Activated gamma-delta T cell (primary cell): ENCODE measurements at regions not wholly inside any gene's neighbourhood (a gene's known extent, or its start where the extent isn't known, plus 50 kb on each side); places are given as distances from the start of the nearest gene placed in this dataset.
"Not testable (repeated sequence)": the region's sequence is repeated elsewhere in the genome, so short reads cannot be mapped to it uniquely, and the experiment has no call there.

Experiments used
- DNase-seq: peaks from one replicate; lab custom pipeline; 2025; lab: John Stamatoyannopoulos, UW

DNA sequence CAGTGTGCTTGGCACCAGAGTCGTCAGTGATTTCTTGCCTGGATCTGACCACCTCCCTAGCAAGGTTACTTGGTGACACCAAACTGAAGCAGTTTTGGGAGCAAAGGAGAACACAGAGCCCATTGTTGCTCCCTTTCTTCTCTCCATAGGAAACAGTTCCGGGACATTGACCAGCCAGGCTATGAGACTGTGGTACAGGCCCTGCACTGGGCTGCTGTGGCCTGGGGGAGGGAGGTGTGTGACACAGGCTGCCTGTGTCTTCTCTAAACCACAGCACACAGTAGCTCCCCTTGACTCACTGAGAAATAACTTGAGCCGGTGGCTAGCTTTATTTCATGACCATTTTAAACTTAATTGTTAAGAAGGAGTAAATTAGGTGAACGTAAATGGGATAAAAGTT is 214.8 kb upstream of the UBL3 start:
- no peak for DNase-seq

DNA sequence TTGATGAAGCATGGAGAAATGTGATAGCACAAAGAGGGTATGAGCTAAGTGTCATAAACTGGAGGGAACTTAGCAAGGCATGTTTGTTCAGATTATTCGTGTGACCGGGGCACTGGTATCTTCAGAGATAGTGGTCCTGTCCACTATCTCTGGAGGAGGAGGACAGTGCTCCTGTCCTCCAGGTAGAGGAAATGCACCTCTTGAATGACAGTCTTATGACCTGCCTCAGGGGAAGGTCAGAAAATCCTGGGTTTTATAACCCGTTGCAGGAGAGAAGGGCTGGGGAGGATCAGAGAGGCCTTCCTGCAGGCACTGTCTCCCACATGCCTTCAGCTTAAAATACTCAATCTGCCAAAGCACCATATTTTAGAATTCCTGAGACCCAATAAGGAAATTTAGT is 213.5 kb upstream of the UBL3 start:
- no peak for DNase-seq

DNA sequence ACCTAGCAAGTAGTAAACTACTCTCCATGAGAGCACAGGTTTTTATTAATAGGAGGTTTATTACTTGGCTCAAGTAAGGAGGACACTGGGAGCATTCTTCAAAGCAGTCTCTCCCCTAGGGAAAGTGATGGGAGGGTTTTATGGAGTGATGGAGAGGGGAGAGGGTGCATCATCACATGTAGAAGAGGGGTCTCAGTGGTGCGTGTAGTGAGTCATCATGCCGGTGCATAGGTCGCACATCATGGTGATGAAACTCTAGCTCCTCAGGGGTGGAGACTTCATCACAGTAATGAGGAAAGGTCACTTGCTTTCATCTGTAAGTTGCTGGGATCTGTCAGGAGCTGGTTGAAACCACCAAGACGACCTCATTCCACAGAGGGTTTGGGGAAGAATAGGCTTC is 210.8 kb upstream of the UBL3 start:
- no peak for DNase-seq

DNA sequence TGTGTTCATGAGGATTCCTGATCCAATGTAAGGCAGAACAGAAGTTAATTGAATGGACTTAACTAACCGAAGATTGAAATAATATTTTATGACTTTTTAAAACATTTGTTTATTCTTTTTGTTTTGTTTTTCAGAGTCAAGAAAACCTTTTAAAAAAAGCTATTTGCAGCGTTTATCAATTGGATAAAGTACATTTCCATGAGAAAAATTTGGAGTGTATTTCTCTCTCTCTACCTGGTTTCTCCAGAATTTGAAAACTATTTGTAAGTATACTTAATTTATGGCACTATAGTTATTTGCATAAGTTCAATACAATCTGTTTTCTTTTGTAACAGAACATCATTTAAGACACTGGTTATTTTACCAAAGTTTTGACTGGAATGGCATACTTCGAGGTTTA is 208.0 kb upstream of the UBL3 start:
- no peak for DNase-seq

DNA sequence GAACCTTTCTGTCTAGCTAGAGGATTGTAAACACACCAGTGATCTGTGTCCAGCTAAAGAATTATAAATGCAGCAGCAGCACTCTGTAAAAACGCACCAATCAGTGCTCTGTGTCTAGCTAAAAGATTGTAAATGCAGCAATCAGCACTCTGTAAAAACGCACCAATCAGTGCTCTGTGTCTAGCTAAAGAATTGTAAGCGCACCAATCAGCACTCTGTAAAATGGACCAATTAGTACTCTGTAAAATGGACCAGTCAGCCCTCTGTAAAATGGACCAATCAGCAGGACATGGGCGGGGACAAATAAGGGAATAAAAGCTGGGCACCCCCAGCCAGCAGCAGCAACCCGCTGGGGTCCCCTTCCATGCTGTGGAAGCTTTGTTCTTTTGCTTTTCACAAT is 204.1 kb upstream of the UBL3 start:
- not testable (repeated sequence) for DNase-seq

DNA sequence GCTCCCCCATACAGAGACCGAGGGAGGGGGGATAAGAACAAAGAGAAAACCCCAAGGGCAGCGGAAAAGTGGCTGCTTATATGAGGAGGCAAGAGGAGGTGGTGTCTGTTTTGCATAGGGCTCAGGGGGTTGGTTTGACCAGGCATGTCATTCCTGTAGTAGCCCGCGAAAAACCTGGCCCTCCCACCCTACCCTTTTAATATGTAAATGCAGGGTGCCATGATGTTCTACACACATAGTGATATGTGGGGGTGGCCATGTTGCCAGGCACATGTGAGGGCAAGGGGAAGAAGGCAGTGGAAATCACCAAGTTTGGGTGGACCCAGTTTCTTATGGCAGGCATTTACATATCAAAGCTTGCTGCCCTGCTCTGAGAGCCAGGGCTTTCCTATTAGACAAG is 203.5 kb upstream of the UBL3 start:
- DNase-seq = no peak

DNA sequence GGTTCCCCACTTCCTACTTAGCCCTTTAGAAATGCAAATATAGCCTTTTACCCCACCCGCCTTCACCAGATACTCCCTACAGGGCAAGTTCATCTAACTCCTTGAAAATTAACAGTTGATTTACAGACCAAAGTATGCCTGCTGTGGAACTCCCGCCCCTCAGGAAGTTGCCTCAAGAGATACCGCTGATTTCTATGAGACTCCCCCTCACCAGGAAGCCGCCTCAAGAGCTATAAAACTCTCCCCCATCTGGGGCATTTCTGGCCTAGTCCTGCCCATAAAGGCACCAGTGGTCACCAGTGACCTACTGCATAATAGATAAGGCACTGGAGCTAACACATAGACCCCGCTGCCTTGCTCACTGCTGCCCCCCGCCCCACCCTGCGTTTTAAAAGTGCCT is 201.7 kb upstream of the UBL3 start:
- DNase-seq = no peak

DNA sequence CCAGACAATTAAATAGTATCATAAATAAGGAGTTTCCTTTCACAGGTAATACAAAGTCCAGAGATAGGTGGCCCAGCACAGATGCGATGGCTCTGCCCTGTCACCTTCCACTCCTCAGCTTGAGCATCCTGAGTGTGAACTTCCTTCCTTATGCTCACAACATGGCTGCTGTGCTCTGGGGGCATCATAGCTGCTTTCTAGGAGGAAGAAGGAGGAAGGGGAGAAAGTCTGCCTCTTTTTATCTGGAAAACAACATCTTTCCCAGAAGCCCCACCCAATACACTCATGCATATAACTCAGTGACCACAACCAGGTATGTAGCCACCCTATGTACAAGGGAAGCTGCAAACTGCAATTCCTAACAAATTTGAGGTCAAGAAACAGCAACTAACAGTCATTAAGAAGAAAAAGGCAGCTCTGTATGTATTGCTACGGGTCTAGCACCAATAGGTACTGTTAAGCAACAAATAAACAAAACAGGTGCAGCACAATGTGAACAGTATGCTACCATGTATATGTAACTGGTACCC is 201.2 kb upstream of the UBL3 start:
- no peak for DNase-seq

DNA sequence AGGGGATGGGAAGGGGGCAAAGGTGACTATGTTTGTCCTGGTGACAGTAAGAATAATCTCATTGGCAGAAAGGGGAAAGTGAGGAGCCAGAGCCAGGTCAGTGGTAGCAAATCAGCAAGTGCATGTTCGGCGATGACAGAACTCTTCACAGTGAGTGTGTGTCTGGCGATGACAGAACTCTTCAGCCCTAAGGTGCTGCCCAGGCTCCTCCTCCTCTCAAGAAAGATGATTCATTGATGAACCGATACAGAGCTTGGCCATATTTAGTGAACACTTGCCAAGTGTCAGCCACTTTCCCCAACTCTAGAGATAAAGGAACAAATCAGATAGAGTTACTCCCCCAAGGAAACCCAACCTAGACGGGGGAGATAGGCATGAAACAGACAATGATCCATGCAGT is 199.3 kb upstream of the UBL3 start:
- no peak for DNase-seq

DNA sequence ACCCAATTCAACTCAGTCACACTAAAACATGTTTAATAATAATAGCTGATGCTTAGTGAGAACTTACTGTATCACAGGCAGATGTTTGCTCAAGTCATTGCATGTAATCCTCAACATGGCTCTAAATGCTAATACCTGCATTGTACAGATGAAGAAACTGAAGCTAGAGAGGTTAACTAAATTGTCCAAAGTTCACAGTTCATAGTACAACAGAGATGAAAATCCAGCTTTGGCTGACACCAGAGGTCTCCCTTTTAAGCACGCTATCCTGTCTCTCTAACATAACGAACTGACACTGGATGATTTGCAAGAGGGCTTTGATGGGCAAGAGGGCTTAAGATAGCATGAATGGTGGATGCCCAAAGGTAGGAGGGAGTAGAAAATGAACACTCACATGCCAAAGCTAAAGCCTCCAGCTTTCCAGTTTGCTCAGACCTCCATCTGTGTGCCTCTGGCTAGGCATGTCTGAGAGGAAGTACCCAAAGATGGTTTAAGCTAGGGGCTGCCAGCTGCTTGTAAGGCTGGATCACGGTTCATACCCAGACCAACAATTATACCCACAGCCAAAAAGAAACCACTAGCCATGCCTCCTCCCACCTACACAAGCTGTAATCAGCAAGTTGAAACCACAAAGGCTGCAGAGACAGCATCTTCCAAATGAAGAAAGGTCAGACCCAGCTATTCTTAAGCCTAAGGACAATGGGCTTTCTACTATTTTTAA is 196.9 kb upstream of the UBL3 start:
- DNase-seq = no peak

DNA sequence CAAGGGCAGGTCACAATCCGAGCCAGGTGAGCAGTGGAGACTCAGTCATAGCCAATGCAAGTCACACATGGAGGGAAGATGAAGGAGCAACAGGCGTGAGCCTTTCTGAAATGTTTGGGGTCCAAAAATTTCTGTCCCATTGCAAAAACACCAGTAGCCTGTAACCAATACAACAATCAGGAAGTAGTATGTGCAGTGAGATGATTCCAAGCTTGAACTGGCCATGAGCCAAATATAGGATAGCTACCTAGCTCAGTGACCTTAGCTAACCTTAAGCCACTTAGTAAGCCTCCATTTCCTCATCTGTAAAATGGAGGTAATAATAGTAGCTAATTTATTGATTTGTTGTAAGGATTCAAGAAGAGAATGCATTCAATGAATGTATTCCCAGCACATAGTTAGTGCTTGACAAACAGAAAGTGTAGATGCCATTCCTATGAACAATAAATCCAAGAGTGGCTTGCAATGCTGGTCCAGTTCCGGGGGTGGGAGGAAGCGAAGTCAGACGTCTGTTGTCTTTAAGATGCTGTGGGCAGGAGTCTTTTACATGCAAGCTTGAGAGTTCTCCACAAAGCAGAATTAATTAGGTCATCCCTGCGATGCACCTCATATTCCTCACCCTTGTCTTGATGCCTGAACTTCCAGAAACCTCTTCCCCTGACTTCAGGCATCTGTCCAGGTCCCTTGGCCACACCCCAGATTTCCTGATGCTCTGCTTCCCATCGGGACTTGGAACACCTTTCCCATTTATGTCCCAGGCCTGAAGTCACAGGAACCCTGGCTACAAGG is 195.7 kb upstream of the UBL3 start:
- DNase-seq = no peak

DNA sequence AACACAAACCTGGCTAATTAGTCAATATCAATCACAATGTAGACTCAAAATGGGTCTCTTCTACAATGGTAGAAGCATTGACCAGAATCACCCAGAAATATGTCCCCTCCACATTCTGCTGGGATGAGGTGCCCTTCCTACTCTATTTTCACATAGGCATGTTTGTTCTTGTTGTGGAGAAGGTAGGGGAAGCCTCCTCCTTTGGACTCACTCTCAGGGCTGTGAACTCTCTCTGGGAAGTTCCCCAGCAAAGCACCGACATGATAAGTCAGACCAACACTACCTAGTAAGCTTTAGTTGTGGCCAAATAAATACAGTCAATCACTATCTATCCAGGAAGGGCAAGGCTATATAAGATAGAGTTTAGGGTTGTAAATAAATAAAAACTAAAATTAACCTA is 194.5 kb upstream of the UBL3 start:
- DNase-seq = no peak

DNA sequence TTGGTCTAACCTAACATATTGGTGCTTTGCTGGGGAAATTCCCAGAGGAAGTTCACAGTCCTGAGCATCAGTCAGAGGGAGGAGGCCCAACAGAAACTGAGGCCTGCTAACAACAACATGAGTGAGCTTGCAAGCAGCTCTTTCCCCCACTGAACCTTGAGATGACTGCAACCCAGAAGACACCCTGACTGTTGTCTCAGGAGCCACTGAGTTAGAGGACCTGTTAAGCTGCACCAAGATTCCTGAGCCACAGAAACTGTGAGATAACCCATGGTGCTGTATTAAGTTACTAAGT is 193.2 kb upstream of the UBL3 start:
- no peak for DNase-seq

DNA sequence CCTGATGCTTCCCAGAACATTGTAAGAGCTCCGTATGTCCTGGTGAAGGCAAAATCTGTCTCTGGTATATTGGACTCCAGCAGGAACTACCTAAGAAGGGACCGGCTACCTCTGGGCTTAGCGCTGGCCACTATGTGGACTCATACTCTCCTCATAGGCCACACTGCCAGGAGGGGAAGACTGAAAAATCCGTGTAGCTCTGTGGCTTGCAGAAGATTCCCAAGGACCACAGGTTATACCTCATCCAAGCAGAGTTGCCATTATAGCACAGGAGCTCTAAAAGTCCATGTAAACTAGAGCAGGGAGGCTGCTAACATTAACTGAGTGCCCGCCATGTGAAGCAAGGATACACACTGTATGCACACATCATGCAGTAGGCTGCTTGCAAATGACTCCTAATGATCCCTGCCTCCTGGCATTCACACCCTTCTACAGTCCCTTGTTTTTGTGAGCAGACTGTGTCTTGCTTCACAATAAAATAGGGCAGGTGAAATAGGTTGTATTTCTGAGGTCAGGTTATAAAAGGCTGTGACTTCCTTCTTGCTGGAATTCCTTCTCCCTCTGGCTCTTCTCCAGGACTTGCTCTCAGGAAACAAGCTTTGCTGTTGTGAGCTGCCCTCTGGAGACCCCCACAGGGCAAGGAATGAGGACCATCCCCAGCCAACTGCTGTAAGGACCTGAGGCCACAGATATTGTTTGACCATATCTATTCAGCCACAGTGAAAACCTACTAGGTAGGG is 192.6 kb upstream of the UBL3 start:
- no peak for DNase-seq

DNA sequence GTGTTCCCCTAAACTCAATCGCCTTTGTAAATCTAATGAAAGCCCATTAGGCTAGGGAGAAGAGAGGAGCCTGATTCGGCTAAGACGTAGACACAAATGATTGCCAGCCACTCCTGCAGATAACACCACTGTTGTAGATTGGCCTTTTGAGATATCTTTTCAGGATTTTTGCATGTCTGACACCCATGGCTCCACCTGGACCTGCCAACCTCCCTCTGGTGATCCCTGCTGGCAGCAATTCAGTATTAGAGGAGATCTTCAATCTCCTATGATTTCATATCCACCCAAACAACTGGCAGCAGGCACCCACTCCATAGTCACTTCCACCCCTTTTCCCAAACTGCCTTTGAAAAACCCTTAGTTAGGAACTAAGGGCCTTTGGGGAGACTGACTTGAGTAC is 191.9 kb upstream of the UBL3 start:
- DNase-seq = no peak

DNA sequence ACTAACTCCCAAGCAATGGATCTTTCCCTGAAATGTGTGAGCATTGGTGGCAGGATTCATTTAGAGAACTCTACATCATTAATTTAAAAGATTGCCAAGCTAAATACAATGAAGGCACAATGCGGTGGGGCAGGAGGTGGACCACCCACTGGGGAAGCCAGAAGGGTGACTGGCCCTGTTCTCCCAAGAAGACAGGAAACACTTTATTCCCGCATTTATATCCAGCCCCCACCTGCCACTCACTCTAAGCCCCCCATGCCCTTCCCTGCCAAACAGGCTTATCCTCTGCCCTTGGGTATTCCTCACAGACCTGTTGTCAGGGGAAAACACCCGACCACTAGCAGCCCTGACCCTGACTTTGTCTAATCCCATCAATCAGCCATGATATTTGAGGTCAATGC is 189.1 kb upstream of the UBL3 start:
- DNase-seq = no peak

DNA sequence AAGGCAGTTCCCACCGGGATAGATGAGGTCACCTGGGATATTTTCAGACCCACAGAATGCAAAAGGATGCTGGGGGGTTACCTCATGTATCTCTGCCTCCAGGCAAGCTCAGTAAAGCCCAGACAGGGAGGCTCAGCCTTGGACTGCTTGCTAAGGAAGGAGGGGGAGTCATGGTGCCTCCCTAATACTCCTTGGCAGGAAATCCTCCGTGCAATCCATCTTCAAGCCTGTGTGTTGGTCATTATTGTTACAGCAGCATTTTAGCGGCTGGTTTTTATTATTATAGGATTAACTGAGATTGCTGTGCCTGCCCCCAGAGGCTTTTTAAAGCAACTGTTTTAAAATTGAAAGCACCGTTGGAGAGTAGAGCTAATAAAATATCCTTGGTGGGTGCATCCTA is 188.5 kb upstream of the UBL3 start:
- no peak for DNase-seq

DNA sequence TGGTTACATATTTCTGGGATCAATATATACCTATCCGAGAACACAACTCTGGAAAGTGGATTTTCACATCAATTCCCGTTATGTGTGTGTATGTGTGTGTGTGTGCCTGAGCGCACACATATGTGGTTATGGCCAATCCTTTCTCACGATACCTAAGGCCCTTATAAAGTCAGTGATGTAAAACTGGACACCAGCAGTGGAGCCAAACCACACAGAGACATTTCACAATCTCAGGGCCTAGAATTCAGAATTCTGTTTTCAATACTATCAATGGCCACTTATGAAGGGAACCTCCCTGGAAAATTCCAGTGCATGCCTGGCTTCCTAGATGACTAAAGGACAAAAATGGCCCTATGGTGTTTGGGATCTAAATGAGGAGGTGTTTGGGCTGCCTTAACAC is 187.3 kb upstream of the UBL3 start:
- no peak for DNase-seq

DNA sequence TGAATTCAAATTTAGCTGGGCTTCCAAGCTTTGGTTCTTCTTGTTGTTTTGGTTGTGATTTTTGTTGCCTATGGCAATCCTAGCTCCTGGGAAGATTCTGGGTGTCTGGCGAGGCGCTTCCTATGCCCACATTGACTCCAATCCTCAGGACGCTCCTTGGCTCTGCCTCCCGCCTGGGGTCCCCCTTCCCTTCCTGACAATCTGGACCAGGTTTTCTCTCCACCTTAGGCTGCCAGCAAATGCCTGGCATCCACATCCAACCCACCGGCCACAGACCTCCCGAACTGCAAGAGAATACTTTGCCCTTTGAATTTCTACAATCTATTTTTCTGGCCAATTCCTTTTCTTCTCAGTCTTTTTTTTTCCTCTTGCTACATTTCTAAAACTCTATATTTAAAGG is 186.9 kb upstream of the UBL3 start:
- DNase-seq = no peak

DNA sequence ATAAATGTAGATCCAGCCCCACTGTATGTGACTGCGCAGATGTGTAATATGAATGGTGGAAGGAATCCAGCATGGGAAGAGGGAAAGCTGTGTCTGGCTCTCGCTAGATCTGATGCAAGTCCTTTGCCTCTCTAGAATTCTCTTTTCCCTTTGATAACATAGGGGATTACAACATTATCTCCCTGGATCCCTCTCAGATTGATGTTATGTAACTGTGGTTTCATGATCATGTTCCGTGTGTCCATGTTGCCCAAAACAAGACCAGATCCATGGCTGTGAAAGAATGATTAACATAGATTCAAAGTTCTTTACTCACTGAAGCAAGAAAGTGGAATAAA is 184.0 kb upstream of the UBL3 start:
- no peak for DNase-seq

DNA sequence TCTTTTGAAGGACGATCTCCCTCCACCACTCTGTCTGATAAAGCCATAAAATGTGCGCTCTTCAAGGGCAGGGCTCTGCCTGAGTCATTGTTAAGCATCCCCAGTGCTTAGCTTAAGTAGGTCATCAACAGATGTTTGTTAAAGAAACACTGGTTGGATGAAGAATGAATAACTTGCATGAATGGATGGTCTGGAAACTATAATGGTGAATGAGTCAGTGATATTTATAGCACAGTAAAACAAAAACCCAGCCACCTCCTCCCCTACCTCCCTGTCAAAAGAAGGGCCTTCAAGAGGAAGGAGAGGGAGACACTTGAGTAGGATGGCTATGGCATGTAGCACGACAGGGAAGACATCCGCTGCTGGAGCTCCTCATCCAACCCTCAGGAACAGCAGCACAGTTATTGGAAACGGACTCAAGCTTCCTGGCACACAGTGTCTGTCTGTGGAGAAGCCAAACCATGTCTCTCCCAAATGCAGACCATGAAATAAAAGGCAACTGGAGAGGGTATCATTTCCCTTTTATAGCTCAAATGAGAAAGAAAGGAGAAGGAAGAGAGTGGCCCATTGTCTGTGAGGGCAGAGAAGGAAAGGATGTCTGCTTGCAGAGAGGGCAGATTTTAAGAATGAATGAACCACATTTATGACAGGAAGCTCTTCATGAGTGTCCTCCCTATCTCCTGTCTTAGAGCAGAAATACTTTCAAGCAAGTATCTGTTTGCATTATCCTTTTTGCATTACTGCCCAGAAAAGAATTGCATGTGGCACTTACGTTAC is 183.5 kb upstream of the UBL3 start:
- no peak for DNase-seq

DNA sequence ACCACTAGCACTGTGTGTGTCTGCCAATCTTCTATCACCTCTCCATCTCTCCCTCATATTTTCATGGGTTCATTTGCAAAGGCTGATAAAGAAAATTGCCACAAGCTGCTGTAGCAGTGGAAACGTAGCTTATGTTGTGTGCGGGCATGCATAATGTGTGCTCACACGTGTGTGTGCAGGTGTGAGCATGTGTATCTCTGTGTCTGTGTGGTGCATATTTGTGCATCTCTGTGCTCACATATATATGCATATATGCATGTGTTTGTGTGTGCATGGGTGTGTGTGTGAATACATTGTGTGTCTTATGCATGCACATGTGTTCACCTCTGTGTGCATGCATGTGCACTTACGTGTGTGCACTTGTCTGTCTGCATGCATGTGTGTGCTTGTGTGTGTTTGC is 181.8 kb upstream of the UBL3 start:
- DNase-seq = no peak
